ENCODE measurements at regions not wholly inside any gene's neighbourhood (a gene's known extent, or its start where the extent isn't known, plus 50 kb on each side); places are given as distances from the start of the nearest gene placed in this dataset.

DNA sequence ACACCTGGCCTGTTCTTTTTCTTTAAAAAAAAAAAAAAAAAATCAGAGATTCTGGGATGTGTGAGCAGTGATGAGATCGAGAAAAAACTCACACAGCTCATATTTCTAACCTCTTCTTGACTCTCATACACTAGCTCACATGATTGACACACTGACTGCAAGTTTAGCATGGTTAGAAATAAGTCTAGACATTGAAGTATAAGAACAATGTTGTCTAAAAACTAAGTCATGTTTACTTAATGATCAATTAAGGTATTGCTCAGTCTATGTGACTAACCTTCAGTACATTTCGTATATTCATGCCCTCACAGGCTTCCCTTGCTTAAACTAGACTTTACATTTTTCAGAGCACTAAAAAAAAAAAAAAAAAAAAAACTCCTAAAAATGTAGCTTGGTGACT lies 775.1 kb downstream of the GATA3 start:
- TF ChIP-seq, protein P1, sequence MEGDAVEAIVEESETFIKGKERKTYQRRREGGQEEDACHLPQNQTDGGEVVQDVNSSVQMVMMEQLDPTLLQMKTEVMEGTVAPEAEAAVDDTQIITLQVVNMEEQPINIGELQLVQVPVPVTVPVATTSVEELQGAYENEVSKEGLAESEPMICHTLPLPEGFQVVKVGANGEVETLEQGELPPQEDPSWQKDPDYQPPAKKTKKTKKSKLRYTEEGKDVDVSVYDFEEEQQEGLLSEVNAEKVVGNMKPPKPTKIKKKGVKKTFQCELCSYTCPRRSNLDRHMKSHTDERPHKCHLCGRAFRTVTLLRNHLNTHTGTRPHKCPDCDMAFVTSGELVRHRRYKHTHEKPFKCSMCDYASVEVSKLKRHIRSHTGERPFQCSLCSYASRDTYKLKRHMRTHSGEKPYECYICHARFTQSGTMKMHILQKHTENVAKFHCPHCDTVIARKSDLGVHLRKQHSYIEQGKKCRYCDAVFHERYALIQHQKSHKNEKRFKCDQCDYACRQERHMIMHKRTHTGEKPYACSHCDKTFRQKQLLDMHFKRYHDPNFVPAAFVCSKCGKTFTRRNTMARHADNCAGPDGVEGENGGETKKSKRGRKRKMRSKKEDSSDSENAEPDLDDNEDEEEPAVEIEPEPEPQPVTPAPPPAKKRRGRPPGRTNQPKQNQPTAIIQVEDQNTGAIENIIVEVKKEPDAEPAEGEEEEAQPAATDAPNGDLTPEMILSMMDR (conservative IDR thresholded peaks at IDR 0.05) = no peak
- no peak for TF ChIP-seq EZH2 (IDR thresholded peaks at IDR 0.05; ENCODE audit: low read depth)
- Histone ChIP-seq H4K20me1 (ENCODE audit: insufficient read depth) (no peaks in the 10 kb centered on the region), H3K4me2 (no peak overlapping the region), H3K4me3 (no peak overlapping the region), H3F3A (ENCODE audit: insufficient read depth, low read depth) (no peaks in the 10 kb centered on the region), H2AFZ (no peak overlapping the region), H3K36me3 (ENCODE audit: low read depth) (no peaks in the 10 kb centered on the region), H3K4me1 (replicated peaks; ENCODE audit: insufficient read depth) (no peaks in the 10 kb centered on the region), H3K9me2 (ENCODE audit: insufficient read depth) (no peaks in the 10 kb centered on the region), H3K79me2 (ENCODE audit: low read depth) (no peaks in the 10 kb centered on the region), H3K9me3 (ENCODE audit: insufficient read depth, low read depth) (no peaks in the 10 kb centered on the region), H3K27ac (no peak overlapping the region), H3K27me3 (ENCODE audit: insufficient read depth, low read depth) (no peaks in the 10 kb centered on the region)
- CTCF ChIA-PET = no interaction called here
- intact Hi-C loops (cut with micrococcal nuclease; ENCODE audit: unreplicated experiment) = no loop called here
- POLR2A ChIA-PET (ENCODE audit: unreplicated experiment) = no interaction called here
- no peak for DNase-seq
- BruUV-seq (replicated peaks) = no TSS peak

DNA sequence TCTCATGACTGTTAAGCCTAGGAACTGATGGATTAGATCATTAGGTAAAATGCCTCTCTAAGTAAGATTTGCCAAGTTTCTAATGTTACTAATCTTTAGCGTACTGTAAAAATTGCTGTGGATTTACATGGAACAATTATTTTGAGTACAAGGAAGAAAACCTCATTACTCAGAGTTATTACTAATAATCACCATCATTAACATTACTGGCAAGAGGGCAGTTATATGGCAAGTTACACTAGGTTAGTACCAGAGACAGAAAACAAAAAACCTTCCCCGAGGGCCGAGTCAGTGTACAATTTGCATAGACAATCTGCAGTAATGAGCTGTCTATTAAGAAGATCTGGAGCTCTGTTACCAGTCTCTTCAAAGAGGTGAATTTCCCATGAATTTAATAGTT lies 775.6 kb downstream of the GATA3 start:
- TF ChIP-seq, protein P1 (conservative IDR thresholded peaks at IDR 0.05) = no peak
- no peak for TF ChIP-seq EZH2 (IDR thresholded peaks at IDR 0.05; ENCODE audit: low read depth)
- Histone ChIP-seq H3K27me3 (ENCODE audit: insufficient read depth, low read depth) (no peaks in the 10 kb centered on the region), H3K9me2 (ENCODE audit: insufficient read depth) (no peaks in the 10 kb centered on the region), H3K4me3 (no peak overlapping the region), H3K79me2 (ENCODE audit: low read depth) (no peaks in the 10 kb centered on the region), H2AFZ (no peak overlapping the region), H3K9me3 (ENCODE audit: insufficient read depth, low read depth) (no peaks in the 10 kb centered on the region), H3K4me1 (replicated peaks; ENCODE audit: insufficient read depth) (no peaks in the 10 kb centered on the region), H3F3A (ENCODE audit: insufficient read depth, low read depth) (no peaks in the 10 kb centered on the region), H4K20me1 (ENCODE audit: insufficient read depth) (no peaks in the 10 kb centered on the region), H3K27ac (no peak overlapping the region), H3K4me2 (no peak overlapping the region), H3K36me3 (ENCODE audit: low read depth) (no peaks in the 10 kb centered on the region)
- intact Hi-C loops (cut with micrococcal nuclease; ENCODE audit: unreplicated experiment) = no loop called here
- no TSS peak for BruUV-seq (replicated peaks)
- CTCF ChIA-PET = no interaction called here
- POLR2A ChIA-PET (ENCODE audit: unreplicated experiment) = interaction anchor here (0.6 kb wide), 1 partner anchor 13 kb away, joined by 15 read pairs; no protein-coding TSS in a partner anchor
- DNase-seq = no peak

DNA sequence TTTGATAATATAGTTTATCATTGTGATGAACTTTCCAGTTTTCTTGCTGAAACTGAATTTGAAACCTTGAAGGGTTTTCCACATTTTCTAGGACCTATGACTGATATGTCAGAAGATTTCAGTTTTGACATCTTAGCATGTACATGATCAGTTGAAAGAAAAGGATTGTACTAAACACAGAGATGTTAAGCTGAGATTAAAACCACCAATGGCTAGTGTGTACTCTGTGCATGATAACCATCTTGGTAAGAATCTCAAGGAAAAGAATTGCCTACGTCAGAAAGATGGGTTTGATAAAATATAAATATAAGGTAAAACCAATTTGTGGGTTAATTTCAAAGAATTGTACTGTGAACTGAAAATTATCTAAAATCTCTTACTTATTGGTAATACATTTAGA lies 776.4 kb downstream of the GATA3 start:
- intact Hi-C loops (cut with micrococcal nuclease; ENCODE audit: unreplicated experiment) = no loop called here
- Histone ChIP-seq H3K4me1 (replicated peaks; ENCODE audit: insufficient read depth) (no peaks in the 10 kb centered on the region), H3K9me3 (ENCODE audit: insufficient read depth, low read depth) (no peaks in the 10 kb centered on the region), H3K27me3 (ENCODE audit: insufficient read depth, low read depth) (no peaks in the 10 kb centered on the region), H3K9me2 (ENCODE audit: insufficient read depth) (no peaks in the 10 kb centered on the region), H3K36me3 (ENCODE audit: low read depth) (no peaks in the 10 kb centered on the region), H3K4me2 (no peak overlapping the region), H3K4me3 (no peak overlapping the region), H3F3A (ENCODE audit: insufficient read depth, low read depth) (no peaks in the 10 kb centered on the region), H3K27ac (no peak overlapping the region), H4K20me1 (ENCODE audit: insufficient read depth) (no peaks in the 10 kb centered on the region), H3K79me2 (ENCODE audit: low read depth) (no peaks in the 10 kb centered on the region), H2AFZ (no peak overlapping the region)
- no peak for DNase-seq
- TF ChIP-seq EZH2 (IDR thresholded peaks at IDR 0.05; ENCODE audit: low read depth) = no peak
- TF ChIP-seq, protein P1 (conservative IDR thresholded peaks at IDR 0.05) = no peak
- ChIA-PET POLR2A (ENCODE audit: unreplicated experiment) (no interaction called here), CTCF (no interaction called here)
- BruUV-seq (replicated peaks) = no TSS peak
